Vagina (tissue), 2 donors: ENCODE measurements at regions not wholly inside any gene's neighbourhood (a gene's known extent, or its start where the extent isn't known, plus 50 kb on each side); places are given as distances from the start of the nearest gene placed in this dataset.

ENCODE experiments used
- POLR2A ChIP-seq, 2 donors: fragments of 450-650 bp; IDR thresholded peaks; one replicate each; pipeline ENCODE4 v1.6.1; 2017; ENCODE audit warnings: antibody characterized with exemption in 2 of 2, mild to moderate bottlenecking in 2 of 2, moderate library complexity in 2 of 2
- POLR2AphosphoS5 ChIP-seq, 2 donors: sonication (generic); formaldehyde crosslinking; IDR thresholded peaks; one replicate each; pipeline ENCODE4 v1.9.0; 2017; ENCODE audit warnings: antibody characterized with exemption in 2 of 2, mild to moderate bottlenecking in 2 of 2, low read depth in 1 of 2; ENCODE audit not compliant: insufficient read depth in 1 of 2
- TF ChIP-seq, protein P1 (sequence below), 3 experiments: fragments of 450-650 bp in 2 of 3; fragments of 200-600 bp in 1 of 3; sonication (generic) in 1 of 3; IDR thresholded peaks; one replicate each; pipeline ENCODE4 v1.5.1; 2017 to 2019; ENCODE audit warnings: antibody characterized with exemption in 3 of 3, mild to moderate bottlenecking in 2 of 3, moderate library complexity in 2 of 3

DNA sequence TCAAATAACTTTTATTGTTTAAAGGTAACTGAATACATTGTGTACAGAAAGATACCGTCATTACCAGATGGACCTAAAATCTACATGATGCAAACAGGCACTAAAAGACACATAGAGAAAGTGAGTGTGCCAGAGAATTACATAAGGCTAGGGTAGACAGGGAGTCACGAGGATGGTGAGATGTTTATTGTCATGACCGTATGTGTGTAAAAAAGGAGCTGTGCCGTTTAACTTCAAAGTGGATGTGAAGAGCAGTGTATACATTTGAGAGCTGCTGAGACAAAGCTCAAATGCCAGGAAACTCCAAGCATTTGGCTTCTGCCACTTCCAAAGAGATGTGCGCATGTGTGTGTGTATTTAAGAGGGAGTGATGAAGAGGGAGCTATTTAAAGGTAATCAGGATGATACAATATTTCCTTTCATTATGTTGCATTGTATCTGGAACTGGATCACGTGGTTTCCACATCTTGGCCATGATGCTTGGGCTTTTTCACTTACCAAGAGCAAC, 51.4 kb upstream of the IGF1R start:
- TF ChIP-seq, protein P1, sequence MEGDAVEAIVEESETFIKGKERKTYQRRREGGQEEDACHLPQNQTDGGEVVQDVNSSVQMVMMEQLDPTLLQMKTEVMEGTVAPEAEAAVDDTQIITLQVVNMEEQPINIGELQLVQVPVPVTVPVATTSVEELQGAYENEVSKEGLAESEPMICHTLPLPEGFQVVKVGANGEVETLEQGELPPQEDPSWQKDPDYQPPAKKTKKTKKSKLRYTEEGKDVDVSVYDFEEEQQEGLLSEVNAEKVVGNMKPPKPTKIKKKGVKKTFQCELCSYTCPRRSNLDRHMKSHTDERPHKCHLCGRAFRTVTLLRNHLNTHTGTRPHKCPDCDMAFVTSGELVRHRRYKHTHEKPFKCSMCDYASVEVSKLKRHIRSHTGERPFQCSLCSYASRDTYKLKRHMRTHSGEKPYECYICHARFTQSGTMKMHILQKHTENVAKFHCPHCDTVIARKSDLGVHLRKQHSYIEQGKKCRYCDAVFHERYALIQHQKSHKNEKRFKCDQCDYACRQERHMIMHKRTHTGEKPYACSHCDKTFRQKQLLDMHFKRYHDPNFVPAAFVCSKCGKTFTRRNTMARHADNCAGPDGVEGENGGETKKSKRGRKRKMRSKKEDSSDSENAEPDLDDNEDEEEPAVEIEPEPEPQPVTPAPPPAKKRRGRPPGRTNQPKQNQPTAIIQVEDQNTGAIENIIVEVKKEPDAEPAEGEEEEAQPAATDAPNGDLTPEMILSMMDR (IDR thresholded peaks at IDR 0.05) = no peak
- TF ChIP-seq POLR2A (IDR thresholded peaks at IDR 0.05) = no peak
- no peak for TF ChIP-seq POLR2AphosphoS5 (IDR thresholded peaks at IDR 0.05; ENCODE audit: insufficient read depth in 1 of 2, low read depth in 1 of 2)
